ENCODE measurements at regions not wholly inside any gene's neighbourhood (a gene's known extent, or its start where the extent isn't known, plus 50 kb on each side); places are given as distances from the start of the nearest gene placed in this dataset.
A peak's percentile ranks its signal among the peaks of the same experiment; 100 is the strongest.

DNA sequence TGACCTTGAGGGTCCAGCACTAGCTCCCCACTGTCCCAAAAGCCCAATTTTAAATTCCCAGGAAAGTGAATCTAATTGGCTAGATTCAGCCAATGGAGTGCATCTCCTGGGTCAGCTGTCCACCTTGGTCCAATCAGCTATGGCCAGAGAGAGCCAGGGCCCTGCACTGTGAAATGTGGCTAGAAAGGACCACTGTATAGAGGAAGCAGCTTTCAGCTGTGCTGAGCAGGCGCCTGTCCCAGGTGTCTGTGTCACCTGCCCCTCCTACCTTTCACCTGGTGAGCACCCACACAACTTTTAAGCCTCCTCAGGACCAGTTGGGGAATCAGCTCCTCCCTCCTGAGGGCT, 186.2 kb downstream of the DRD1 start:
- Histone ChIP-seq H2BK15ac (ENCODE audit: low read depth, low read length) (no peak overlapping the region), H3K56ac (ENCODE audit: extremely low read depth, insufficient read depth, low read length) (no peak overlapping the region), H3K4me3 (ENCODE audit: insufficient read depth, low read depth, low read length) (no peak overlapping the region), H3K9me1 (ENCODE audit: insufficient read depth, low read length) (peaks cover 8% of the 10 kb centered on the region; the same call in 1 of the 2 replicates), H2BK5ac (ENCODE audit: low read depth, low read length, poor library complexity, severe bottlenecking) (no peak overlapping the region), H3K27ac (ENCODE audit: insufficient read depth, low read length) (no peak overlapping the region), H3K4ac (ENCODE audit: low read depth, low read length) (no peak overlapping the region), H2BK120ac (ENCODE audit: low read depth, low read length) (no peak overlapping the region), H3K79me1 (ENCODE audit: low read depth in 1 of 2, low read length in 2 of 2) (no peaks in the 10 kb centered on the region), H4K5ac (ENCODE audit: low read depth, low read length) (no peak overlapping the region), H3K14ac (replicated peaks; ENCODE audit: low read depth, low read length) (no peak overlapping the region), H2BK20ac (ENCODE audit: low read depth, low read length) (no peak overlapping the region), H3K36me3 (ENCODE audit: control insufficient read depth, insufficient read depth, low read length) (no peaks in the 10 kb centered on the region), H2AK5ac (ENCODE audit: low read depth, low read length) (no peak overlapping the region), H3K4me1 (ENCODE audit: control insufficient read depth, insufficient read depth, low read length) (peaks cover 5% of the 10 kb centered on the region; the same call in 1 of the 2 replicates), H2AFZ (replicated peaks; ENCODE audit: low read length, poor library complexity) (no peak overlapping the region), H3K9ac (ENCODE audit: low read depth, low read length) (no peak overlapping the region), H2AK9ac (replicated peaks; ENCODE audit: low read depth, low read length, poor library complexity) (no peak overlapping the region), H3K18ac (ENCODE audit: low read depth, low read length) (no peak overlapping the region), H3K23ac (ENCODE audit: low read depth, low read length) (no peak overlapping the region), H3K27me3 (ENCODE audit: control insufficient read depth, insufficient read depth, low read length) (no peaks in the 10 kb centered on the region), H3K4me2 (ENCODE audit: low read depth, low read length) (no peak overlapping the region), H4K91ac (ENCODE audit: insufficient read depth, low read depth, low read length) (no peak overlapping the region), H3K9me3 (ENCODE audit: control insufficient read depth, insufficient read depth, low read length) (no peaks in the 10 kb centered on the region), H4K20me1 (ENCODE audit: insufficient read depth, low read length) (no peaks in the 10 kb centered on the region), H4K8ac (ENCODE audit: low read depth in 2 of 2, low read length in 2 of 2) (no peak overlapping the region)
- in situ Hi-C loops (cut with MboI; ENCODE audit: low sequenced_read_pairs) (no loop called here), intact Hi-C loops (cut with micrococcal nuclease) (no loop called here), dilution Hi-C loops (cut with HindIII; ENCODE audit: low sequenced_read_pairs, unreplicated experiment) (no loop called here)
- TF ChIP-seq, protein P1, sequence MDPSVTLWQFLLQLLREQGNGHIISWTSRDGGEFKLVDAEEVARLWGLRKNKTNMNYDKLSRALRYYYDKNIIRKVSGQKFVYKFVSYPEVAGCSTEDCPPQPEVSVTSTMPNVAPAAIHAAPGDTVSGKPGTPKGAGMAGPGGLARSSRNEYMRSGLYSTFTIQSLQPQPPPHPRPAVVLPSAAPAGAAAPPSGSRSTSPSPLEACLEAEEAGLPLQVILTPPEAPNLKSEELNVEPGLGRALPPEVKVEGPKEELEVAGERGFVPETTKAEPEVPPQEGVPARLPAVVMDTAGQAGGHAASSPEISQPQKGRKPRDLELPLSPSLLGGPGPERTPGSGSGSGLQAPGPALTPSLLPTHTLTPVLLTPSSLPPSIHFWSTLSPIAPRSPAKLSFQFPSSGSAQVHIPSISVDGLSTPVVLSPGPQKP (IDR thresholded peaks at IDR 0.05; ENCODE audit: borderline replicate concordance, low read depth, low read length) = no peak
- TF ChIP-seq, protein P2, sequence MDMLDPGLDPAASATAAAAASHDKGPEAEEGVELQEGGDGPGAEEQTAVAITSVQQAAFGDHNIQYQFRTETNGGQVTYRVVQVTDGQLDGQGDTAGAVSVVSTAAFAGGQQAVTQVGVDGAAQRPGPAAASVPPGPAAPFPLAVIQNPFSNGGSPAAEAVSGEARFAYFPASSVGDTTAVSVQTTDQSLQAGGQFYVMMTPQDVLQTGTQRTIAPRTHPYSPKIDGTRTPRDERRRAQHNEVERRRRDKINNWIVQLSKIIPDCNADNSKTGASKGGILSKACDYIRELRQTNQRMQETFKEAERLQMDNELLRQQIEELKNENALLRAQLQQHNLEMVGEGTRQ (IDR thresholded peaks at IDR 0.05; ENCODE audit: low read depth, low read length) = peak; percentile 43; the same call in 1 of the 2 replicates
- CTCF ChIA-PET = interaction anchor here (0.5 kb wide), 1 partner anchor 82 kb away, joined by 3 read pairs; no protein-coding TSS in a partner anchor
- no TSS peak for BruUV-seq (replicated peaks)
- WGBS, 2 experiments (ENCODE audit: extremely low coverage in 2 of 2, insufficient read length in 1 of 2) = no CpG with 5 or more reads among the region's 1 CpG
- POLR2A ChIA-PET (ENCODE audit: unreplicated experiment) = no interaction called here
- ATAC-seq (ENCODE audit: low read depth) (no peak), DNase-seq (no peak)
